Keratinocyte (primary cell): ENCODE measurements at regions not wholly inside any gene's neighbourhood (a gene's known extent, or its start where the extent isn't known, plus 50 kb on each side); places are given as distances from the start of the nearest gene placed in this dataset.

Experiments
- DNase-seq: peaks from one replicate; pipeline ENCODE4 v3.0.0-alpha.2; 2011; ENCODE audit warnings: low read depth, missing footprints, low spot score
- FAIRE-seq: peaks from 2 replicates; lab custom pipeline; 2011; peaks lifted over from hg19 to GRCh38; lab: Jason Lieb, UNC
- H2AFZ ChIP-seq: 2 replicates; pipeline ENCODE4 v1.6.0; 2012; ENCODE audit warnings: low read length, control low read depth, inconsistent platforms; ENCODE audit not compliant: control insufficient read depth
- H3K27ac ChIP-seq: 2 replicates; pipeline ENCODE4 v1.5.1; 2011; ENCODE audit warnings: low read length; ENCODE audit not compliant: control insufficient read depth, insufficient read depth
- H3K27me3 ChIP-seq: 3 replicates; pipeline ENCODE4 v1.6.0; 2011; ENCODE audit warnings: low read length; ENCODE audit not compliant: control insufficient read depth, insufficient read depth; ENCODE audit errors: extremely low read depth
- H3K36me3 ChIP-seq, 2 experiments: 2 replicates in 1 of 2; 3 replicates in 1 of 2; pipeline ENCODE4 v1.5.1; 2011; ENCODE audit warnings: low read length in 2 of 2, mild to moderate bottlenecking in 1 of 2; ENCODE audit not compliant: control insufficient read depth in 2 of 2, insufficient read depth in 2 of 2; ENCODE audit errors: extremely low read depth in 1 of 2
- H3K4me1 ChIP-seq: 3 replicates; pipeline ENCODE4 v1.5.1; 2011; ENCODE audit warnings: low read length; ENCODE audit not compliant: control insufficient read depth, insufficient read depth; ENCODE audit errors: extremely low read depth
- H3K4me2 ChIP-seq: 3 replicates; pipeline ENCODE4 v1.6.0; 2011; ENCODE audit warnings: low read depth, low read length; ENCODE audit not compliant: control insufficient read depth, insufficient read depth; ENCODE audit errors: extremely low read depth
- H3K4me3 ChIP-seq, 3 experiments: fragments of 200-600 bp in 1 of 3; sonication (generic) in 1 of 3; 2 replicates in 2 of 3; 3 replicates in 1 of 3; pipeline ENCODE4 v1.5.1; 2011 to 2016; ENCODE audit warnings: low read length in 3 of 3, mild to moderate bottlenecking in 3 of 3, control low read depth in 2 of 3, inconsistent platforms in 1 of 3, low read depth in 1 of 3, mixed read lengths in 1 of 3, mixed run types in 1 of 3, moderate library complexity in 1 of 3; ENCODE audit not compliant: control insufficient read depth in 2 of 3, insufficient read depth in 2 of 3; ENCODE audit errors: extremely low read depth in 1 of 3
- H3K79me2 ChIP-seq: 2 replicates; pipeline ENCODE4 v1.6.0; 2012; ENCODE audit warnings: low read length; ENCODE audit not compliant: control insufficient read depth, insufficient read depth
- H3K9ac ChIP-seq: 3 replicates; pipeline ENCODE4 v1.6.0; 2011; ENCODE audit warnings: low read length; ENCODE audit not compliant: control insufficient read depth, insufficient read depth; ENCODE audit errors: extremely low read depth
- H3K9me1 ChIP-seq: 3 replicates; pipeline ENCODE4 v1.6.0; 2011; ENCODE audit warnings: low read length; ENCODE audit not compliant: control insufficient read depth, insufficient read depth; ENCODE audit errors: extremely low read depth
- H3K9me3 ChIP-seq: 2 replicates; pipeline ENCODE4 v1.5.1; 2012; ENCODE audit warnings: low read depth, low read length; ENCODE audit not compliant: control insufficient read depth
- H4K20me1 ChIP-seq: 3 replicates; pipeline ENCODE4 v1.6.0; 2011; ENCODE audit warnings: low read length; ENCODE audit not compliant: control insufficient read depth, insufficient read depth; ENCODE audit errors: extremely low read depth
- EZH2 ChIP-seq: IDR thresholded peaks from one replicate; pipeline ENCODE4 v1.6.1; 2012; ENCODE audit warnings: inconsistent platforms, mild to moderate bottlenecking, low read length, moderate library complexity
- dilution Hi-C: fragments of 300-500 bp; cut with MboI; formaldehyde crosslinking; loops from one replicate; pipeline ENCODE4 v1.7.0; 2020; ENCODE audit warnings: low sequenced_read_pairs; ENCODE audit not compliant: extremely low pct_ligation_motif_present
- TF ChIP-seq, protein P1 (sequence below), 3 experiments: IDR thresholded peaks in 1 of 3; conservative IDR thresholded peaks in 1 of 3; optimal IDR thresholded peaks in 1 of 3; 2 replicates in 2 of 3; 3 replicates in 1 of 3; pipeline versions ENCODE3 to v1.5.1; 2011; ENCODE audit warnings: low read length in 3 of 3, mild to moderate bottlenecking in 3 of 3, moderate library complexity in 2 of 3, control low read depth in 1 of 3, inconsistent platforms in 1 of 3; ENCODE audit not compliant: insufficient read depth in 2 of 3; ENCODE audit errors: extremely low read depth in 1 of 3

DNA sequence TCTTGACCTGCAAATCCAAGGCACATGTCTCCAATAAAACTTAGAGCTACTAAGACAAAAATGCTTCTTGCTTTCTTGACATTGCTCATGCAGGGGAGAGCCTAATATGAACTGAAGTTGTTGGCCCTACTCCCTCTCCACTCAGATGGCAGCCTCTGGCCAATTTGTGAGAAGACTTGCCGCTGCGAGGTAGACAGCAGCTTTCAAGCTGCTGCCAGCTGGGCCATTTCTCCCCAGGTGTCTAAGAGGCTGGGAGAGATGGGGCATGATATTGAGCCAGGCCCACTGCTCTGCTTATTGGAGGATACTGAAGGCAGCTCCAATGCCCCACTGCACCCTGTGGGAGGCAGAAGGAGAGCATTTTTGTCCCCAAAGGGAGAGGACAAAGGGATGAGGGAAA, 380.5 kb downstream of the RASEF start:
- H3K36me3 ChIP-seq, result no peaks in the 10 kb centered on the region
- H3K9ac ChIP-seq, result no peak overlapping the region
- DNase-seq (no peak), FAIRE-seq (no peak)
- dilution Hi-C loops, result no loop called here
- no peaks in the 10 kb centered on the region for H3K4me1 ChIP-seq
- TF ChIP-seq, protein P1, sequence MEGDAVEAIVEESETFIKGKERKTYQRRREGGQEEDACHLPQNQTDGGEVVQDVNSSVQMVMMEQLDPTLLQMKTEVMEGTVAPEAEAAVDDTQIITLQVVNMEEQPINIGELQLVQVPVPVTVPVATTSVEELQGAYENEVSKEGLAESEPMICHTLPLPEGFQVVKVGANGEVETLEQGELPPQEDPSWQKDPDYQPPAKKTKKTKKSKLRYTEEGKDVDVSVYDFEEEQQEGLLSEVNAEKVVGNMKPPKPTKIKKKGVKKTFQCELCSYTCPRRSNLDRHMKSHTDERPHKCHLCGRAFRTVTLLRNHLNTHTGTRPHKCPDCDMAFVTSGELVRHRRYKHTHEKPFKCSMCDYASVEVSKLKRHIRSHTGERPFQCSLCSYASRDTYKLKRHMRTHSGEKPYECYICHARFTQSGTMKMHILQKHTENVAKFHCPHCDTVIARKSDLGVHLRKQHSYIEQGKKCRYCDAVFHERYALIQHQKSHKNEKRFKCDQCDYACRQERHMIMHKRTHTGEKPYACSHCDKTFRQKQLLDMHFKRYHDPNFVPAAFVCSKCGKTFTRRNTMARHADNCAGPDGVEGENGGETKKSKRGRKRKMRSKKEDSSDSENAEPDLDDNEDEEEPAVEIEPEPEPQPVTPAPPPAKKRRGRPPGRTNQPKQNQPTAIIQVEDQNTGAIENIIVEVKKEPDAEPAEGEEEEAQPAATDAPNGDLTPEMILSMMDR (optimal IDR thresholded peaks at IDR 0.05 in 1 of 3, IDR thresholded peaks at IDR 0.05 in 1 of 3, conservative IDR thresholded peaks at IDR 0.05 in 1 of 3; ENCODE audit: extremely low read depth in 1 of 3, insufficient read depth in 2 of 3, low read length in 3 of 3), result no peak
- no peak for TF ChIP-seq EZH2
- H3K79me2 ChIP-seq, result no peaks in the 10 kb centered on the region
- no peaks in the 10 kb centered on the region for H4K20me1 ChIP-seq
- H3K27ac ChIP-seq, result no peak overlapping the region
- H3K4me3 ChIP-seq, result no peak overlapping the region
- no peaks in the 10 kb centered on the region for H3K9me1 ChIP-seq
- no peak overlapping the region for H3K4me2 ChIP-seq
- H2AFZ ChIP-seq, result no peak overlapping the region
- no peaks in the 10 kb centered on the region for H3K9me3 ChIP-seq
- H3K27me3 ChIP-seq, result no peaks in the 10 kb centered on the region

- dilution Hi-C loops, result no loop called here
- Histone ChIP-seq H3K36me3 (no peaks in the 10 kb centered on the region), H3K9me1 (no peaks in the 10 kb centered on the region), H3K9ac (no peak overlapping the region), H3K4me1 (no peaks in the 10 kb centered on the region), H3K4me2 (no peak overlapping the region), H3K79me2 (no peaks in the 10 kb centered on the region), H3K4me3 (no peak overlapping the region), H2AFZ (no peak overlapping the region), H3K27me3 (no peaks in the 10 kb centered on the region), H4K20me1 (no peaks in the 10 kb centered on the region), H3K9me3 (peaks cover 2% of the 10 kb centered on the region), H3K27ac (no peak overlapping the region)
- no peak for FAIRE-seq
- DNase-seq, result no peak
- no peak for TF ChIP-seq EZH2
- TF ChIP-seq, protein P1 (optimal IDR thresholded peaks at IDR 0.05 in 1 of 3, IDR thresholded peaks at IDR 0.05 in 1 of 3, conservative IDR thresholded peaks at IDR 0.05 in 1 of 3; ENCODE audit: extremely low read depth in 1 of 3, insufficient read depth in 2 of 3, low read length in 3 of 3), result no peak
These were observed 367.2 kb downstream of the RASEF start for GRCh38 chr9:82695704-82696103.
